K562 (cell line): ENCODE measurements at regions not wholly inside any gene's neighbourhood (a gene's known extent, or its start where the extent isn't known, plus 50 kb on each side); places are given as distances from the start of the nearest gene placed in this dataset.

Source experiments
- ATAC-seq: fragments of 200-7000 bp; cut with Tn5 transposase; 3 replicates; pipeline ENCODE4 v1.9.1; 2020; ENCODE audit warnings: moderate library complexity
- BruUV-seq: library from RNA; stranded (reverse); fragments of 400-500 nt; replicated peaks from 2 replicates; lab custom pipeline; 2021; lab: Mats Ljungman, UMichigan
- CTCF ChIA-PET: fragments of 300-600 bp; formaldehyde crosslinking; extraction: SDS; loops from one replicate; lab custom pipeline; 2021; ENCODE audit warnings: low intra/inter-chr PET ratio; lab: Yijun Ruan, JAX
- POLR2A ChIA-PET: fragments of 300-600, 350-650 bp; sonication (Branson Sonifier 250); formaldehyde crosslinking; extraction: SDS; loops from one replicate; lab custom pipeline; 2021; ENCODE audit warnings: antibody characterized with exemption, inconsistent platforms; lab: Yijun Ruan, JAX
- DNase-seq, 4 experiments: peaks; one replicate each; pipeline versions ENCODE4 v3.0.0 to v3.0.0-alpha.2; 2011 to 2018; ENCODE audit warnings: low spot score in 3 of 4, mixed read lengths in 3 of 4; ENCODE audit errors: extremely low read depth in 1 of 4
- FAIRE-seq: peaks from 2 replicates; lab custom pipeline; 2011; peaks lifted over from hg19 to GRCh38; lab: Jason Lieb, UNC
- H2AFZ ChIP-seq: 2 replicates; pipeline ENCODE4 v1.6.0; 2011; ENCODE audit warnings: low read depth, low read length, control low read depth, inconsistent platforms
- H3K27ac ChIP-seq: fragments of 200-600 bp; 3 replicates; pipeline ENCODE4 v1.8.0; 2011; ENCODE audit warnings: low read depth, mild to moderate bottlenecking, control low read depth, inconsistent platforms, low read length, moderate library complexity, mixed read lengths; ENCODE audit errors: extremely low read depth
- H3K27me3 ChIP-seq, 2 experiments: fragments of 300-600 bp in 1 of 2; 2 replicates in 1 of 2; 3 replicates in 1 of 2; pipeline versions ENCODE4 v1.6.0 to v1.8.0; 2011; ENCODE audit warnings: inconsistent platforms in 2 of 2, low read length in 2 of 2, mild to moderate bottlenecking in 1 of 2, mixed read lengths in 1 of 2, moderate library complexity in 1 of 2; ENCODE audit not compliant: control insufficient read depth in 2 of 2, insufficient read depth in 2 of 2
- H3K36me3 ChIP-seq: fragments of 300-600 bp; 3 replicates; pipeline ENCODE4 v1.8.0; 2011; ENCODE audit warnings: mild to moderate bottlenecking, low read length, inconsistent platforms; ENCODE audit not compliant: control insufficient read depth, insufficient read depth
- H3K4me1 ChIP-seq, 2 experiments: fragments of 200-600 bp in 1 of 2; replicated peaks in 1 of 2; 2 replicates in 1 of 2; 3 replicates in 1 of 2; pipeline versions ENCODE4 v1.5.1 to v1.8.0; 2011; ENCODE audit warnings: inconsistent platforms in 2 of 2, low read length in 2 of 2, mild to moderate bottlenecking in 1 of 2, mixed read lengths in 1 of 2, moderate library complexity in 1 of 2; ENCODE audit not compliant: control insufficient read depth in 2 of 2, insufficient read depth in 2 of 2
- H3K4me2 ChIP-seq: 2 replicates; pipeline ENCODE4 v1.6.1; 2011; ENCODE audit warnings: low read length, control low read depth, inconsistent platforms, mixed read lengths; ENCODE audit not compliant: insufficient read depth
- H3K4me3 ChIP-seq: fragments of 200-600 bp; sonication (generic), shearing (Covaris generic); 2 replicates; pipeline ENCODE4 v1.5.1; 2016; ENCODE audit warnings: control low read depth, inconsistent platforms
- H3K79me2 ChIP-seq: fragments of 200-600 bp; 3 replicates; pipeline ENCODE4 v1.8.0; 2011; ENCODE audit warnings: low read length, inconsistent platforms; ENCODE audit not compliant: control insufficient read depth, insufficient read depth
- H3K9ac ChIP-seq, 2 experiments: 2 replicates each; pipeline versions ENCODE4 v1.6.0 to v1.6.1; 2011; ENCODE audit warnings: low read depth in 2 of 2, low read length in 2 of 2, control low read depth in 1 of 2, inconsistent platforms in 1 of 2, mild to moderate bottlenecking in 1 of 2, mixed read lengths in 1 of 2; ENCODE audit not compliant: insufficient read depth in 1 of 2
- H3K9me1 ChIP-seq: one replicate; pipeline ENCODE4 v1.6.0; 2011; ENCODE audit warnings: inconsistent platforms, mild to moderate bottlenecking, low read length, moderate library complexity; ENCODE audit not compliant: control insufficient read depth, insufficient read depth
- H3K9me3 ChIP-seq: replicated peaks from 2 replicates; pipeline ENCODE4 v1.5.1; 2011; ENCODE audit warnings: low read depth, low read length, inconsistent platforms; ENCODE audit not compliant: control insufficient read depth, insufficient read depth
- H4K20me1 ChIP-seq: replicated peaks from 2 replicates; pipeline ENCODE4 v1.6.1; 2011; ENCODE audit warnings: low read length, inconsistent platforms, mixed read lengths; ENCODE audit not compliant: control insufficient read depth, insufficient read depth
- E2F6 ChIP-seq, 2 experiments: IDR thresholded peaks; 2 replicates each; pipeline ENCODE4 v1.6.1; 2011; ENCODE audit warnings: borderline replicate concordance in 1 of 2, control low read depth in 1 of 2, low read depth in 1 of 2, low read length in 1 of 2, mild to moderate bottlenecking in 1 of 2, mixed read lengths in 1 of 2, moderate library complexity in 1 of 2; ENCODE audit not compliant: insufficient read depth in 1 of 2, insufficient read length in 1 of 2, poor library complexity in 1 of 2, severe bottlenecking in 1 of 2; ENCODE audit errors: extremely low read depth in 1 of 2
- HDAC1 ChIP-seq, 2 experiments: fragments of 450-650 bp; IDR thresholded peaks; 2 replicates each; pipeline ENCODE4 v1.6.1; 2016 to 2017; ENCODE audit warnings: inconsistent platforms in 1 of 2, mild to moderate bottlenecking in 1 of 2, moderate library complexity in 1 of 2
- HES1 ChIP-seq: fragments of 450-650 bp; IDR thresholded peaks from 2 replicates; pipeline ENCODE4 v1.6.1; 2016; ENCODE audit warnings: low read depth, mild to moderate bottlenecking, moderate library complexity
- HIVEP1 ChIP-seq: fragments of 250-450 bp; sonication (Bioruptor Pico); IDR thresholded peaks from 2 replicates; pipeline ENCODE4 v1.4.0; 2020; ENCODE audit warnings: mild to moderate bottlenecking
- MAZ ChIP-seq, 2 experiments: fragments of 450-650 bp in 1 of 2; sonication (generic) in 1 of 2; formaldehyde crosslinking; IDR thresholded peaks in 1 of 2; conservative IDR thresholded peaks in 1 of 2; 2 replicates each; pipeline versions ENCODE4 v1.4.0 to v1.5.0; 2020; ENCODE audit warnings: mild to moderate bottlenecking in 1 of 2, missing genetic modification reagents in 1 of 2
- MCM2 ChIP-seq: fragments of 450-650 bp; IDR thresholded peaks from 2 replicates; pipeline ENCODE4 v1.6.1; 2017; ENCODE audit warnings: low read depth, mild to moderate bottlenecking
- MCM7 ChIP-seq, 2 experiments: fragments of 450-650 bp; IDR thresholded peaks; 2 replicates each; pipeline ENCODE4 v1.6.1; 2016 to 2018
- NCOA1 ChIP-seq: fragments of 450-650 bp; IDR thresholded peaks from 2 replicates; pipeline ENCODE4 v1.6.1; 2016; ENCODE audit warnings: low read depth
- NCOA4 ChIP-seq: fragments of 450-650 bp; IDR thresholded peaks from 2 replicates; pipeline ENCODE4 v1.6.1; 2018; ENCODE audit warnings: mild to moderate bottlenecking; ENCODE audit not compliant: partially characterized antibody
- NRF1 ChIP-seq, 2 experiments: fragments of 450-650 bp; IDR thresholded peaks in 1 of 2; conservative IDR thresholded peaks in 1 of 2; 2 replicates each; pipeline ENCODE4 v1.6.1; 2014; ENCODE audit warnings: mild to moderate bottlenecking in 2 of 2
- RUNX1 ChIP-seq: sonication (generic); IDR thresholded peaks from 2 replicates; pipeline ENCODE4 v1.6.1; 2016; ENCODE audit warnings: antibody characterized with exemption, low read depth
- UBTF ChIP-seq, 2 experiments: IDR thresholded peaks; 2 replicates each; pipeline ENCODE4 v1.6.1; 2012; ENCODE audit warnings: improper control_type of control experiment in 2 of 2, low read depth in 2 of 2, low read length in 2 of 2, borderline replicate concordance in 1 of 2
- ZFP30 ChIP-seq: fragments of 250-450 bp; sonication (Bioruptor Pico); IDR thresholded peaks from 2 replicates; pipeline ENCODE4 v1.8.0; 2022; ENCODE audit warnings: moderate library complexity, mild to moderate bottlenecking, inconsistent platforms, borderline replicate concordance
- ZNF764 ChIP-seq: fragments of 250-450 bp; sonication (Bioruptor Pico); IDR thresholded peaks from 2 replicates; pipeline ENCODE4 v1.4.0; 2020; ENCODE audit warnings: low read depth, mild to moderate bottlenecking, moderate library complexity
- WGBS: fragments of 100-300 bp; shearing (Covaris generic); methylation state at CpG from one replicate; pipeline ENCODE4 v1.1.6; 2016; ENCODE audit warnings: low coverage, mixed read lengths; ENCODE audit not compliant: insufficient coverage; ENCODE audit errors: missing lambda C conversion rate; 5-methylcytosine and 5-hydroxymethylcytosine counted together
- in situ Hi-C: fragments of 300-500 bp; cut with MboI; formaldehyde crosslinking; loops from 4 replicates; pipeline ENCODE4 v1.15.0; 2018; ENCODE audit warnings: inconsistent platforms, mixed read lengths
- intact Hi-C: fragments of 100-400 bp; cut with micrococcal nuclease; formaldehyde crosslinking; loops from 2 replicates; pipeline ENCODE4 v1.14.2; 2022

- TF ChIP-seq E2F6 (IDR thresholded peaks at IDR 0.05; ENCODE audit: borderline replicate concordance in 1 of 2, extremely low read depth in 1 of 2, insufficient read depth in 1 of 2, insufficient read length in 1 of 2, low read depth in 1 of 2, low read length in 1 of 2, poor library complexity in 1 of 2, severe bottlenecking in 1 of 2) (no peak), UBTF (IDR thresholded peaks at IDR 0.05; ENCODE audit: borderline replicate concordance in 1 of 2, low read depth in 2 of 2, low read length in 2 of 2) (no peak), MCM2 (no peak), HES1 (no peak), HIVEP1 (CRISPR knock-in tag) (no peak), MCM7 (IDR thresholded peaks at IDR 0.05) (no peak), RUNX1 (no peak), ZNF764 (CRISPR knock-in tag) (no peak), NCOA4 (no peak), HDAC1 (IDR thresholded peaks at IDR 0.05) (no peak), NRF1 (conservative IDR thresholded peaks at IDR 0.05 in 1 of 2, IDR thresholded peaks at IDR 0.05 in 1 of 2) (no peak), ZFP30 (CRISPR knock-in tag) (no peak), NCOA1 (no peak), MAZ (CRISPR knock-in tag; conservative IDR thresholded peaks at IDR 0.05 in 1 of 2, IDR thresholded peaks at IDR 0.05 in 1 of 2) (no peak)
- FAIRE-seq: no peak
- intact Hi-C loops (no loop called here), in situ Hi-C loops (no loop called here)
- Histone ChIP-seq H4K20me1 (no peaks in the 10 kb centered on the region), H3K4me2 (no peak overlapping the region), H3K9me1 (no peaks in the 10 kb centered on the region), H3K79me2 (no peaks in the 10 kb centered on the region), H3K9ac (no peak overlapping the region), H3K9me3 (no peaks in the 10 kb centered on the region), H3K36me3 (no peaks in the 10 kb centered on the region), H3K27me3 (no peaks in the 10 kb centered on the region), H3K4me3 (no peak overlapping the region), H2AFZ (no peak overlapping the region), H3K4me1 (no peaks in the 10 kb centered on the region), H3K27ac (no peak overlapping the region)
- no TSS peak for BruUV-seq
- no peak for DNase-seq
- ATAC-seq: no peak
- 0% methylated on average over 2 of the region's 2 CpGs for WGBS
- CTCF ChIA-PET: no interaction called here
- POLR2A ChIA-PET: no interaction called here
Measured at GRCh38 chr2:66981074-66981473, 416.1 kb upstream of the ETAA1 start.
